GM23248 (cell line): ENCODE measurements at regions not wholly inside any gene's neighbourhood (a gene's known extent, or its start where the extent isn't known, plus 50 kb on each side); places are given as distances from the start of the nearest gene placed in this dataset.

Experiments used
- EZH2 ChIP-seq: fragments of 200-600 bp; sonication (generic); IDR thresholded peaks from 2 replicates; pipeline ENCODE4 v1.6.1; 2018; ENCODE audit warnings: antibody characterized with exemption, mild to moderate bottlenecking; ENCODE audit not compliant: insufficient read depth, poor library complexity, severe bottlenecking
- EZH2phosphoT487 ChIP-seq: fragments of 200-600 bp; sonication (generic); IDR thresholded peaks from 2 replicates; pipeline ENCODE4 v1.6.1; 2018; ENCODE audit warnings: antibody characterized with exemption, moderate library complexity, mild to moderate bottlenecking, low read depth; ENCODE audit not compliant: insufficient read depth

DNA sequence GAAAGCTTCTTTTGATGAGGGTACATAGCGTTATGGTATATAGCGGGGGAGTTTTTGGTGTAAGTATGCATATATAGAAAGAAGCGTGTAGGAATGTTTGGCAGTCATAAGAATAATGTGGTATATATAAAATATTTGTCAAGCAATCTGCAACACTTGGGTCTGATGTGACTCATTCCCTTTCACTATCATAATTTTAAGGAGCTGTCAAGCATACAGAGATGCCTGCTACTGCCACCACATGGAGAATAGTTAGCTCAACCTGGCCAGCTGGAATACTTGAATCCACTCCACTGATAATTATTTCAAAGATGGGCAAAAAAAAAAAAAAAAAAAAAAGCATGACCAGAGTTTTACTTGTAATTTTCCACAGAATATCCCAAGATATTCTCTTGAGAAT is 559.8 kb upstream of the REG3G start:
- TF ChIP-seq EZH2 (no peak), EZH2phosphoT487 (no peak)
